ENCODE measurements at regions not wholly inside any gene's neighbourhood (a gene's known extent, or its start where the extent isn't known, plus 50 kb on each side); places are given as distances from the start of the nearest gene placed in this dataset.

DNA sequence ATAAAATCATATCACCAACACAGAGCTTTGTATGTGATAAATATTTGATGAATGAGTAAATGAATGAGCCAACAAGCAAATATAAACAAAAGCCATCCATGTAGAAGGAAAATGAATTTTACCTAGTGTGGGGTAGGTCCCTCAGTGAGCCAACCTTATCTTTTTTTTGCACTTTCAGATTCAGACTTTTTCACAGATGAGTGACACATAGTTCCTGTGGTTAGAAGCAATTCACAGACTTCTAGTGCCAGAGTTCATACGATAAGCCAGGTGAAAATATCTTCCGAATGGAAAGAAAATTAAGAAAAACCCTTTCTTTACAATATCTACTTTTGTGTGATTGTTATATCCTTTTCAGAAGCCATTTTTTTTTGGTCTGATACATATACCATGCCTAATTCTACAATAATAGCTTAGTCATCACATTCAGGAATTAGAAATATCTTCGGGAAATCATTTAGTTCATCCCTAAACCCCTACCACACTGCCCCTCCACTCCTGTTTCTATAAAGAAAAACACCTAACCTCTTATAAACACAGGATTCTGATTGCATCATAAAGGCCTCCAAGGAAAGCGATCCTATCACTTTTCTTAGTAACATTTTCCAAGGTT is 82.7 kb upstream of the CNR1 start:
- no peak for TF ChIP-seq CTCF (conservative IDR thresholded peaks at IDR 0.05)
- TF ChIP-seq ZFX (IDR thresholded peaks at IDR 0.05): no peak
